ENCODE measurements at regions not wholly inside any gene's neighbourhood (a gene's known extent, or its start where the extent isn't known, plus 50 kb on each side); places are given as distances from the start of the nearest gene placed in this dataset.

- Histone ChIP-seq H3K27me3 (ENCODE audit: insufficient read depth, low read length) (no peaks in the 10 kb centered on the region), H3K9me2 (ENCODE audit: insufficient read depth) (no peaks in the 10 kb centered on the region), H4K20me1 (ENCODE audit: insufficient read depth) (no peaks in the 10 kb centered on the region), H3K4me2 (ENCODE audit: low read length) (no peak overlapping the region), H3K9me3 (ENCODE audit: control insufficient read depth in 1 of 2, insufficient read depth in 1 of 2, low read depth in 1 of 2, low read length in 2 of 2) (no peaks in the 10 kb centered on the region), H3K9ac (ENCODE audit: low read length) (no peak overlapping the region), H3K36me3 (ENCODE audit: control insufficient read depth in 1 of 2, insufficient read depth in 2 of 2, low read length in 2 of 2) (no peaks in the 10 kb centered on the region), H3K27ac (ENCODE audit: low read depth, low read length) (no peak overlapping the region), H3K79me2 (ENCODE audit: insufficient read depth, low read length) (no peaks in the 10 kb centered on the region), H3K4me3 (replicated peaks in 1 of 2; ENCODE audit: low read depth in 1 of 2, low read length in 2 of 2) (no peak overlapping the region), H2AFZ (ENCODE audit: low read depth, low read length, poor library complexity, severe bottlenecking) (no peak overlapping the region), H3K4me1 (ENCODE audit: control insufficient read depth in 1 of 2, insufficient read depth in 2 of 2, low read length in 2 of 2) (no peaks in the 10 kb centered on the region)
- POLR2A ChIA-PET = no interaction called here
- BruUV-seq (replicated peaks) = no TSS peak
- TF ChIP-seq CBX3 (IDR thresholded peaks at IDR 0.05; ENCODE audit: low read depth) = no peak
- no peak for TF ChIP-seq CTCF (IDR thresholded peaks at IDR 0.05 in 2 of 3, conservative IDR thresholded peaks at IDR 0.05 in 1 of 3; ENCODE audit: borderline replicate concordance in 1 of 3, insufficient read depth in 1 of 3, low read depth in 2 of 3, low read length in 2 of 3)
- no peak for TF ChIP-seq EZH2 (IDR thresholded peaks at IDR 0.05)
- TF ChIP-seq REST (IDR thresholded peaks at IDR 0.05; ENCODE audit: low read depth) = no peak
- no peak for TF ChIP-seq SP1 (IDR thresholded peaks at IDR 0.05; ENCODE audit: low read depth)
- no peak for TF ChIP-seq ELF1 (IDR thresholded peaks at IDR 0.05; ENCODE audit: borderline replicate concordance, low read depth)
- no peak for TF ChIP-seq POLR2AphosphoS5 (IDR thresholded peaks at IDR 0.05; ENCODE audit: low read depth, low read length)
- no peak for TF ChIP-seq TCF7L2 (IDR thresholded peaks at IDR 0.05; ENCODE audit: borderline replicate concordance, extremely low read depth, insufficient read depth, insufficient read length)
- TF ChIP-seq RAD21 (IDR thresholded peaks at IDR 0.05; ENCODE audit: low read depth) = no peak
- no peak for TF ChIP-seq SRF (IDR thresholded peaks at IDR 0.05; ENCODE audit: low read depth)
- TF ChIP-seq POLR2A (IDR thresholded peaks at IDR 0.05; ENCODE audit: borderline replicate concordance, extremely low read depth, insufficient read depth, insufficient read length) = no peak
- no peak for TF ChIP-seq CEBPB (IDR thresholded peaks at IDR 0.05; ENCODE audit: low read depth)
- TF ChIP-seq JUND (IDR thresholded peaks at IDR 0.05) = no peak
- no peak for TF ChIP-seq ZBTB33 (IDR thresholded peaks at IDR 0.05; ENCODE audit: extremely low read depth, insufficient replicate concordance, low read length)
- TF ChIP-seq SIN3A (IDR thresholded peaks at IDR 0.05; ENCODE audit: low read depth) = no peak
- TF ChIP-seq ATF3 (IDR thresholded peaks at IDR 0.05) = no peak
- no peak for TF ChIP-seq FOSL1 (IDR thresholded peaks at IDR 0.05; ENCODE audit: low read depth)
- TF ChIP-seq ZFX (IDR thresholded peaks at IDR 0.05) = no peak
- TF ChIP-seq YY1 (IDR thresholded peaks at IDR 0.05; ENCODE audit: extremely low read depth, insufficient replicate concordance, low read depth, low read length) = no peak
- CTCF ChIA-PET = no interaction called here
- DNase-seq (ENCODE audit: low read depth, low spot score) (no peak), ATAC-seq (no peak)
- RAD21 ChIA-PET (ENCODE audit: low non-redundant PET in 1 of 2, low total read pairs in 2 of 2, uncharacterized antibody in 2 of 2, unreplicated experiment in 2 of 2) = no interaction called here
- intact Hi-C loops (cut with micrococcal nuclease) = no loop called here
These were observed 239.7 kb upstream of the BTG1 start for GRCh38 chr12:92385296-92385695.

Data from HCT116 (cell line).